Neuronal stem cell (in vitro differentiated cells): ENCODE measurements at regions not wholly inside any gene's neighbourhood (a gene's known extent, or its start where the extent isn't known, plus 50 kb on each side); places are given as distances from the start of the nearest gene placed in this dataset.
A peak's percentile ranks its signal among the peaks of the same experiment; 100 is the strongest.

ENCODE experiments used
- DNase-seq: peaks from one replicate; pipeline ENCODE4 v3.0.0-alpha.2; 2013; ENCODE audit warnings: low spot score
- H2AFZ ChIP-seq: one replicate; pipeline ENCODE4 v1.6.1; 2013; ENCODE audit warnings: mild to moderate bottlenecking, low read length, inconsistent platforms
- H2AK5ac ChIP-seq: 2 replicates; pipeline ENCODE4 v1.6.1; 2013; ENCODE audit warnings: low read depth, mild to moderate bottlenecking, inconsistent platforms, low read length, moderate library complexity, mixed read lengths
- H2BK120ac ChIP-seq: 2 replicates; pipeline ENCODE4 v1.6.1; 2013; ENCODE audit warnings: low read depth, mild to moderate bottlenecking, inconsistent platforms, low read length, moderate library complexity, mixed read lengths
- H2BK12ac ChIP-seq: one replicate; pipeline ENCODE4 v1.6.1; 2013; ENCODE audit warnings: low read length, inconsistent platforms
- H2BK15ac ChIP-seq: 2 replicates; pipeline ENCODE4 v1.6.1; 2013; ENCODE audit warnings: mild to moderate bottlenecking, low read length, inconsistent platforms, mixed read lengths
- H2BK5ac ChIP-seq: one replicate; pipeline ENCODE4 v1.6.1; 2013; ENCODE audit warnings: inconsistent platforms, mild to moderate bottlenecking, low read length, moderate library complexity
- H3K14ac ChIP-seq: one replicate; pipeline ENCODE4 v1.6.1; 2013; ENCODE audit warnings: low read length, inconsistent platforms
- H3K18ac ChIP-seq: 2 replicates; pipeline ENCODE4 v1.6.1; 2013; ENCODE audit warnings: low read length, inconsistent platforms
- H3K23ac ChIP-seq: 2 replicates; pipeline ENCODE4 v1.6.1; 2013; ENCODE audit warnings: low read depth, mild to moderate bottlenecking, mixed read lengths, low read length, inconsistent platforms; ENCODE audit not compliant: poor library complexity
- H3K27ac ChIP-seq: replicated peaks from 3 replicates; pipeline ENCODE4 v1.5.1; 2013; ENCODE audit warnings: low read length, inconsistent platforms
- H3K27me3 ChIP-seq, 3 experiments: 2 replicates each; pipeline ENCODE4 v1.6.1; 2013; ENCODE audit warnings: low read length in 3 of 3, mild to moderate bottlenecking in 2 of 3, inconsistent platforms in 1 of 3, low read depth in 1 of 3, mixed read lengths in 1 of 3, moderate library complexity in 1 of 3; ENCODE audit not compliant: control insufficient read depth in 3 of 3, insufficient read depth in 3 of 3
- H3K36me3 ChIP-seq, 2 donors: replicated peaks in 1 of 2; 2 replicates each; pipeline ENCODE4 v1.6.1; 2013; ENCODE audit warnings: low read length in 2 of 2; ENCODE audit not compliant: control insufficient read depth in 2 of 2, insufficient read depth in 2 of 2
- H3K4ac ChIP-seq: 2 replicates; pipeline ENCODE4 v1.6.1; 2013; ENCODE audit warnings: inconsistent platforms, mild to moderate bottlenecking, low read length, moderate library complexity
- H3K4me1 ChIP-seq, 2 donors: 1 replicate in 1 of 2; 2 replicates in 1 of 2; pipeline ENCODE4 v1.6.1; 2013; ENCODE audit warnings: low read length in 2 of 2, low read depth in 1 of 2; ENCODE audit not compliant: control insufficient read depth in 2 of 2, insufficient read depth in 1 of 2
- H3K4me2 ChIP-seq: one replicate; pipeline ENCODE4 v1.6.1; 2013; ENCODE audit warnings: mild to moderate bottlenecking, low read length, inconsistent platforms; ENCODE audit not compliant: insufficient read depth, poor library complexity, severe bottlenecking
- H3K4me3 ChIP-seq, 2 donors: 2 replicates each; pipeline ENCODE4 v1.5.1; 2013; ENCODE audit warnings: low read length in 2 of 2, mild to moderate bottlenecking in 2 of 2, inconsistent platforms in 1 of 2, moderate library complexity in 1 of 2
- H3K79me1 ChIP-seq: one replicate; pipeline ENCODE4 v1.6.1; 2013; ENCODE audit warnings: low read depth, mild to moderate bottlenecking, inconsistent platforms, low read length, moderate library complexity
- H3K9ac ChIP-seq: one replicate; pipeline ENCODE4 v1.6.1; 2013; ENCODE audit warnings: mild to moderate bottlenecking, low read depth, low read length, inconsistent platforms; ENCODE audit not compliant: poor library complexity
- H3K9me3 ChIP-seq, 2 donors: replicated peaks in 1 of 2; 2 replicates each; pipeline versions ENCODE3 to v1.6.1; 2013; ENCODE audit warnings: low read length in 2 of 2, mild to moderate bottlenecking in 2 of 2, inconsistent platforms in 1 of 2, low read depth in 1 of 2, mixed read lengths in 1 of 2, moderate library complexity in 1 of 2; ENCODE audit not compliant: control insufficient read depth in 2 of 2, insufficient read depth in 1 of 2
- H4K8ac ChIP-seq: one replicate; pipeline ENCODE4 v1.6.1; 2013; ENCODE audit warnings: low read depth, mild to moderate bottlenecking, inconsistent platforms, low read length, moderate library complexity
- H4K91ac ChIP-seq: one replicate; pipeline ENCODE4 v1.6.1; 2013; ENCODE audit warnings: low read length, low read depth, mild to moderate bottlenecking, inconsistent platforms; ENCODE audit not compliant: poor library complexity
- WGBS, 2 donors: extraction: QIAGEN DNeasy Blood & Tissue Kit; methylation state at CpG; one replicate each; pipeline ENCODE4 v1.1.7; 2013; ENCODE audit warnings: missing lambda C conversion rate in 2 of 2, mixed read lengths in 1 of 2; ENCODE audit not compliant: insufficient read length in 2 of 2, insufficient replicate concordance in 1 of 2; ENCODE audit errors: extremely low coverage in 2 of 2; 5-methylcytosine and 5-hydroxymethylcytosine counted together

DNA sequence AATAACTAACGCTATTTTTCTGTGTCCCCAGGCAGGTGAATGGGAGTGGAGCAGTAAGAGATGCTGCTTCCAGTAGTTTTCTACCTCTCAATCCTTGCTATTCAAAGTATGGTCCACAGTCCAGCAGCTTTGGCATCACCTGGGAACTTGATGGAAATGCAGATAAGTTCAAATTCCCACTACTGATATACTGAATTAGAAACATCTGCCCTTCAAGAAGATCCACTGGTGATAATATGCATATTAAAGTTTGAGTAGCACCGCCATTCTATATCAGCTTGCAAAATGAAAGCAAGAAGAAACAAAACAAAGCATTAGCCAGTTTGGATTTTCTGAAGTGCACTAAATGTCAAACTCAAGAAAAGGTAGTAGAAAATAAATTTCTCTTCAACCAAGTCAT, 906.2 kb upstream of the PCDH20 start:
- no peak overlapping the region for H3K18ac ChIP-seq
- no peak overlapping the region for H2BK12ac ChIP-seq

DNA sequence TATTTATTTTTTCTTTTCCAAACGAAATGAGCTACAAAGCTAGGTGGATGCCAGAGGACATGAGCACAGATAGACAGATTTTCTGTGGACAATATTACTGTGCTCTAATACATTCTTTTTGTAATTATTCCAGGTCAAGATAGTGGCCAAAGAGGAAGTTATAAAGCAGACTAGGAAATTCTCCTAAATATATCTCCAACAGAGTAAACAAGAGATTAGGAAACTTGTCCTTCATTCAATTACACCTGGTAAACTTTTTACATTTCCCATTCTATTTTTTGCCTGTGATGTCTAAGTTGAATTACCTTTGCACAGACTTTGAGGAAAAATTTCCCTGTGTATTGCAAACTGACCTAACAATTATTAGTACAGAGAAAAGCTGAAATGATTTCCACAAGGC, 905.5 kb upstream of the PCDH20 start:
- Histone ChIP-seq H3K36me3 (no peaks in the 10 kb centered on the region), H2BK5ac (no peak overlapping the region), H4K8ac (no peak overlapping the region), H3K23ac (no peak overlapping the region), H3K4me2 (no peak overlapping the region), H2BK15ac (no peak overlapping the region), H3K4me1 (peaks cover 0 to 3% of the 10 kb centered on the region in 2 donors), H2BK120ac (no peak overlapping the region), H3K27me3 (no peaks in the 10 kb centered on the region), H4K91ac (no peak overlapping the region), H3K9me3 (no peaks in the 10 kb centered on the region), H2AK5ac (no peak overlapping the region), H2AFZ (no peak overlapping the region), H3K27ac (no peak overlapping the region), H3K4me3 (no peak overlapping the region), H3K79me1 (no peaks in the 10 kb centered on the region), H3K14ac (no peak overlapping the region), H3K9ac (no peak overlapping the region), H3K4ac (no peak overlapping the region), H3K18ac (no peak overlapping the region), H2BK12ac (no peak overlapping the region)
- no CpG with 5 or more reads among the region's 1 CpG for WGBS, 2 donors
- DNase-seq = no peak

More for the DNA sequence above, 906.2 kb upstream of the PCDH20 start:
- Histone ChIP-seq H4K8ac (no peak overlapping the region), H3K27ac (no peak overlapping the region), H3K79me1 (no peaks in the 10 kb centered on the region), H3K9ac (no peak overlapping the region), H2BK15ac (no peak overlapping the region), H3K9me3 (no peaks in the 10 kb centered on the region), H2BK5ac (no peak overlapping the region), H3K23ac (no peak overlapping the region), H3K14ac (no peak overlapping the region), H2AK5ac (no peak overlapping the region), H3K4ac (no peak overlapping the region), H3K4me1 (peaks cover 0 to 3% of the 10 kb centered on the region in 2 donors), H3K4me3 (no peak overlapping the region), H2BK120ac (no peak overlapping the region), H2AFZ (no peak overlapping the region), H3K27me3 (no peaks in the 10 kb centered on the region), H3K36me3 (no peaks in the 10 kb centered on the region), H3K4me2 (no peak overlapping the region), H4K91ac (no peak overlapping the region)
- DNase-seq = no peak
- no CpG with 5 or more reads among the region's 2 CpGs for WGBS, 2 donors

- H3K27ac ChIP-seq = no peak overlapping the region
- H3K4ac ChIP-seq = no peak overlapping the region
- no peak overlapping the region for H2BK12ac ChIP-seq
- H3K27me3 ChIP-seq = no peaks in the 10 kb centered on the region
- DNase-seq = peak; percentile 35
- no peak overlapping the region for H4K8ac ChIP-seq
- no peak overlapping the region for H2BK5ac ChIP-seq
- no peak overlapping the region for H3K4me3 ChIP-seq
- H4K91ac ChIP-seq = no peak overlapping the region
- no peaks in the 10 kb centered on the region for H3K36me3 ChIP-seq
- peaks cover 0 to 3% of the 10 kb centered on the region in 2 donors for H3K4me1 ChIP-seq
- no peaks in the 10 kb centered on the region for H3K79me1 ChIP-seq
- H2BK120ac ChIP-seq = no peak overlapping the region
- H3K9ac ChIP-seq = no peak overlapping the region
- no peaks in the 10 kb centered on the region for H3K9me3 ChIP-seq
- 100% methylated on average over 1 of the region's 4 CpGs; no CpG with 5 or more reads in 1 of the 2 donors for WGBS, 2 donors
- H3K18ac ChIP-seq = no peak overlapping the region
- H2AK5ac ChIP-seq = no peak overlapping the region
- no peak overlapping the region for H2BK15ac ChIP-seq
- no peak overlapping the region for H3K14ac ChIP-seq
- H2AFZ ChIP-seq = no peak overlapping the region
- H3K23ac ChIP-seq = no peak overlapping the region
- no peak overlapping the region for H3K4me2 ChIP-seq
Measured at GRCh38 chr13:62320129-62321108, 904.8 kb upstream of the PCDH20 start.

DNA sequence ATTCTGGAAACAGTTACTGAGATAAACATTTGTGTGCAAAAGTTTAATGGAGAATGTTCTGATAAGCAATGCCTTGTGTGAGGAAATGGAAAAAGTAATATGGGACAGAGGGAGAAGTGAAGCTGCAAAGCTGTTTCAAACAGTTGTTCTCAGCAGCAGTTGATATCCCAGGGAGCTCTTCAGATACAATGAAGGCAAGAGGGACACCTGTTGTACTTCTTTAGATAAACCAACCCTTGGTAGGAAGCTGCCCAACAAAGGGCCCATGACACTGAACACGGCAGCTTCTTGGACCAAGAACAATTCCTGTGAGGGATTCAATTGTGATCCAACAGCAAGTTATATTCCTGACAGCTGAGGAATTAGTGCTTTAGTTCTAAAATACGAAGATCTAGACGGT, 894.3 kb upstream of the PCDH20 start:
- DNase-seq = peak; percentile 38
- Histone ChIP-seq H2BK5ac (no peak overlapping the region), H3K4me2 (no peak overlapping the region), H3K4me1 (peaks cover 0 to 3% of the 10 kb centered on the region in 2 donors), H3K9me3 (no peaks in the 10 kb centered on the region), H3K18ac (no peak overlapping the region), H2AFZ (peak overlapping the region; percentile 43), H2BK12ac (no peak overlapping the region), H3K4me3 (no peak overlapping the region), H3K14ac (no peak overlapping the region), H3K9ac (no peak overlapping the region), H4K8ac (no peak overlapping the region), H4K91ac (no peak overlapping the region), H2BK120ac (no peak overlapping the region), H2AK5ac (no peak overlapping the region), H2BK15ac (no peak overlapping the region), H3K4ac (no peak overlapping the region), H3K79me1 (no peaks in the 10 kb centered on the region), H3K27me3 (no peaks in the 10 kb centered on the region), H3K23ac (no peak overlapping the region), H3K36me3 (no peaks in the 10 kb centered on the region), H3K27ac (no peak overlapping the region)
- no CpG with 5 or more reads among the region's 3 CpGs for WGBS, 2 donors
